ENCODE measurements at regions not wholly inside any gene's neighbourhood (a gene's known extent, or its start where the extent isn't known, plus 50 kb on each side); places are given as distances from the start of the nearest gene placed in this dataset.

DNA sequence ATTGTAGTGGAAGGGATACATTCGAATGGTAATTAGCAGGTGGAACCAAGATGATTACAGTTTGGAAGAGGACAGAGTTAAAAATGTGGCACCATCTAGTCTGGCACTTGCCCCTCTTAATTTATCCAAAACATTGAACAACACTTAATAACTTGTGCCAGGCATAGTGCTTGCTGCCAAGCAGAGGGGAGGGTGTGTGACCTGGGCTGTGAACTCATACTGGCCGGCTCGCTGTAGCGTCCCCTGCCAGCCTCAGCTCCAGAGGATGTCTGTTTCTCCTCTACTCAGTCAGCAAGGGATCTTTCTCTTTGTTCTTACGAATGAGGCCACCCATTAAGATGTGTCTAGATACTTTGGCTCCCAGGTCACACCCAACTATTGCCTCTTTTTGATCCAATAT, 179.4 kb upstream of the INHBA start:
- DNase-seq: no peak
- intact Hi-C loops (cut with DNase I): no loop called here
- Histone ChIP-seq H3K27ac (no peak overlapping the region), H3K4me1 (ENCODE audit: insufficient read depth) (peaks cover 13% of the 10 kb centered on the region), H3K4me3 (no peak overlapping the region), H3K36me3 (no peaks in the 10 kb centered on the region), H3K9me3 (no peaks in the 10 kb centered on the region), H3K27me3 (no peaks in the 10 kb centered on the region)
- TF ChIP-seq, protein P1, sequence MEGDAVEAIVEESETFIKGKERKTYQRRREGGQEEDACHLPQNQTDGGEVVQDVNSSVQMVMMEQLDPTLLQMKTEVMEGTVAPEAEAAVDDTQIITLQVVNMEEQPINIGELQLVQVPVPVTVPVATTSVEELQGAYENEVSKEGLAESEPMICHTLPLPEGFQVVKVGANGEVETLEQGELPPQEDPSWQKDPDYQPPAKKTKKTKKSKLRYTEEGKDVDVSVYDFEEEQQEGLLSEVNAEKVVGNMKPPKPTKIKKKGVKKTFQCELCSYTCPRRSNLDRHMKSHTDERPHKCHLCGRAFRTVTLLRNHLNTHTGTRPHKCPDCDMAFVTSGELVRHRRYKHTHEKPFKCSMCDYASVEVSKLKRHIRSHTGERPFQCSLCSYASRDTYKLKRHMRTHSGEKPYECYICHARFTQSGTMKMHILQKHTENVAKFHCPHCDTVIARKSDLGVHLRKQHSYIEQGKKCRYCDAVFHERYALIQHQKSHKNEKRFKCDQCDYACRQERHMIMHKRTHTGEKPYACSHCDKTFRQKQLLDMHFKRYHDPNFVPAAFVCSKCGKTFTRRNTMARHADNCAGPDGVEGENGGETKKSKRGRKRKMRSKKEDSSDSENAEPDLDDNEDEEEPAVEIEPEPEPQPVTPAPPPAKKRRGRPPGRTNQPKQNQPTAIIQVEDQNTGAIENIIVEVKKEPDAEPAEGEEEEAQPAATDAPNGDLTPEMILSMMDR (IDR thresholded peaks at IDR 0.05): no peak
- TF ChIP-seq EP300 (IDR thresholded peaks at IDR 0.05) (no peak), POLR2A (IDR thresholded peaks at IDR 0.05) (no peak)
- WGBS, 3 donors: 75 to 94% (median 89%) methylated on average over 5 of the region's 5 CpGs

DNA sequence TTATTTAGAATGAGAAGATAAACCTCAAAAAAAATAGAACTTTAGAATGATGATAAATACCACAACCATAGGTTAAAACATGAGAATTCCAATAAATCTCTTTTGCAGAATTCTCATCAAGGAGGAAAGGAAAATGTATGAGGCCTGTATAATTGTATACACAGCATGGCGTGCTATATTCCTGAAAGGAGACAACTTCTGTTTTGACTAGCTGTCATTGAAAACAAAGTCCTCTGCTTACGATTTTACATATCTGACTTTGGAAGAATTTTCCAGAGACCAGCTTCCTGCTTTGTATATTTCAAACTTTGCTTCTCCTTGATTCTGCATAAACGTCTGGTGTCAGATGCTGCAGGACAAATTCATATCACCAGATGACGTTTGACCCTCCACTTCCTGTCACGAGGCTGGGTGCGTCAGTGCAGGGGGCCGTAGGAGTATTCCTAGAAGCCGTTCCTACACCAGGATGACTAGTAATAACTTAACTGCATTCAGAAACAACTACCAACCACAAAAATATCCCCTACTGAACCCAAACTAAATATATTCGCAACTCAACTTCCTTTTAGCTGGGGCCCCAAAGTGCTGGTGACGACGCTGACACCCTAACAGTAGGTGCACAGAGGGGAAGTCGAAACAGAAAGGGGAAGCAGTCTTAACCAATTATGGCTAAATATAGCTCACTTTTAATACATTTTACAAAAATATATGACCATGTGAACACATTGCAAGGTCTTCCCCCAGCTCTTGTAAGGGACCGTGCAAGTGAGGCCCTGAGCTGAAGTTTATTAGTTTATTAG, 178.6 kb upstream of the INHBA start:
- no peak for DNase-seq
- TF ChIP-seq, protein P1 (IDR thresholded peaks at IDR 0.05): no peak
- TF ChIP-seq POLR2A (IDR thresholded peaks at IDR 0.05): no peak
- no peak for TF ChIP-seq EP300 (IDR thresholded peaks at IDR 0.05)
- H3K27ac ChIP-seq: no peak overlapping the region
- H3K4me1 ChIP-seq (ENCODE audit: insufficient read depth): peaks cover 10% of the 10 kb centered on the region
- H3K36me3 ChIP-seq: no peaks in the 10 kb centered on the region
- intact Hi-C loops (cut with DNase I): no loop called here
- no peak overlapping the region for H3K4me3 ChIP-seq
- no peaks in the 10 kb centered on the region for H3K27me3 ChIP-seq
- no peaks in the 10 kb centered on the region for H3K9me3 ChIP-seq
- WGBS, 3 donors: 77 to 84% (median 80%) methylated on average over 13 of the region's 13 CpGs

DNA sequence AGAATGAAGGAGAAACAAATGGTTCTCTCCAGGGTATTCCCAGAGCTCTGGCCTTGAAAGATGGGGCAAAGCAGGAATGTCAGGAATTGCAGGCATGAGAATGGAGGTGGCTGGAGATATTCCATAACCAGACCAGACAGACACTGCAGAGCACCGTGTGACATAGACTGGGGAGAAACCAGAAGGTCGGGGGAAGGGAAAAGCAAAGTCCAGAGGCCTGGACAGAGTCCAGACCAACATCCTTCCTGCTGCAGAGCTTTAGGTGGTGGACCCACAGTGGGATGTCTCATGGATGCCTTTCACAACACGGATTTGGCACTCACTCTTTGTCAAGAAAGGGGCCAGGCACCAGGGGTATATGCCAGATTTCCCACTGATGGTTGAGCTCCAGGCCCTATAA, 177.2 kb upstream of the INHBA start:
- H3K27me3 ChIP-seq: no peaks in the 10 kb centered on the region
- intact Hi-C loops (cut with DNase I): no loop called here
- no peaks in the 10 kb centered on the region for H3K9me3 ChIP-seq
- H3K36me3 ChIP-seq: no peaks in the 10 kb centered on the region
- no peak for DNase-seq
- TF ChIP-seq EP300 (IDR thresholded peaks at IDR 0.05) (no peak), POLR2A (IDR thresholded peaks at IDR 0.05) (no peak)
- TF ChIP-seq, protein P1 (IDR thresholded peaks at IDR 0.05): no peak
- 24 to 39% (median 28%) methylated on average over 3 of the region's 3 CpGs for WGBS, 3 donors
- H3K4me3 ChIP-seq: no peak overlapping the region
- H3K27ac ChIP-seq: no peak overlapping the region
- peaks cover 6% of the 10 kb centered on the region for H3K4me1 ChIP-seq (ENCODE audit: insufficient read depth)

DNA sequence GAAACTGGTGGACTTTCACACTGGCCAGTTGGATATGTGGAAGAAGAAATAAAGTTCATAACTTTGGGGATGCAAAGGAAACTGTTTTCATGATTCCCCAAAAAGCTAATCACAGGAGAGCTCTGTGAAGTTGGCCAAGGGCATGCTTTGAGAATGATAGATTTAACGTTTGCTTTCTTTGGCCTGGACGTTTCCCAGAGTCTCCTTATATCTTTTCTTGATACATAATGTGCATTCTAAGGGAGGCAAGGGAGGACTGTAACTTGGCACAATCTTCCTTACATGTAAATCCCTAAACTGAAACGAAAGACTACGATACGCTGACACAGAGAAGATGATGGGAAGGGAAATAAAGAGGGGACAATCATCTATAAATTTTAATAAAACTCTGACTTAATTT, 176.5 kb upstream of the INHBA start:
- no peak overlapping the region for H3K4me3 ChIP-seq
- H3K36me3 ChIP-seq: no peaks in the 10 kb centered on the region
- intact Hi-C loops (cut with DNase I): no loop called here
- H3K27me3 ChIP-seq: no peaks in the 10 kb centered on the region
- no peak overlapping the region for H3K27ac ChIP-seq
- DNase-seq: no peak
- TF ChIP-seq POLR2A (IDR thresholded peaks at IDR 0.05) (no peak), EP300 (IDR thresholded peaks at IDR 0.05) (no peak)
- TF ChIP-seq, protein P1 (IDR thresholded peaks at IDR 0.05): no peak
- H3K4me1 ChIP-seq (ENCODE audit: insufficient read depth): peaks cover 6% of the 10 kb centered on the region
- no peaks in the 10 kb centered on the region for H3K9me3 ChIP-seq
- 20 to 33% (median 21%) methylated on average over 5 of the region's 5 CpGs for WGBS, 3 donors

Data from ovary (tissue), 7 donors.